ENCODE measurements at regions not wholly inside any gene's neighbourhood (a gene's known extent, or its start where the extent isn't known, plus 50 kb on each side); places are given as distances from the start of the nearest gene placed in this dataset.

GRCh38 chr7:35516498-35516897 lies 178.4 kb downstream of the HERPUD2 start:
- intact Hi-C loops (cut with micrococcal nuclease), result no loop called here
- POLR2A ChIA-PET, result no interaction called here
- H3K9me3 Mint-ChIP-seq (ENCODE audit: unreplicated experiment), result no peaks in the 10 kb centered on the region
- TF ChIP-seq CTCF (IDR thresholded peaks at IDR 0.05; ENCODE audit: unreplicated experiment), result no peak
- no peaks in the 10 kb centered on the region for H3K4me1 Mint-ChIP-seq (ENCODE audit: insufficient read depth, unreplicated experiment)
- H3K36me3 Mint-ChIP-seq (ENCODE audit: insufficient read depth, unreplicated experiment), result no peaks in the 10 kb centered on the region
- no TSS peak for BruUV-seq (replicated peaks)
- H3K27ac Mint-ChIP-seq (ENCODE audit: low read depth, unreplicated experiment), result no peak overlapping the region
- peaks cover 52% of the 10 kb centered on the region for H3K27me3 Mint-ChIP-seq (ENCODE audit: insufficient read depth, unreplicated experiment)
- no peak for DNase-seq (ENCODE audit: unreplicated experiment)
- H3K4me3 Mint-ChIP-seq (ENCODE audit: unreplicated experiment), result no peak overlapping the region
- CTCF ChIA-PET, result interaction anchor here (0.7 to 1.3 kb wide), 4 partner anchors 11 to 107 kb away, joined by 3 to 4 read pairs (median 4); no protein-coding TSS in a partner anchor

- Mint-ChIP-seq H3K4me1 (ENCODE audit: insufficient read depth, unreplicated experiment) (no peaks in the 10 kb centered on the region), H3K9me3 (ENCODE audit: unreplicated experiment) (no peaks in the 10 kb centered on the region), H3K27me3 (ENCODE audit: insufficient read depth, unreplicated experiment) (peaks cover 50% of the 10 kb centered on the region), H3K27ac (ENCODE audit: low read depth, unreplicated experiment) (no peak overlapping the region), H3K36me3 (ENCODE audit: insufficient read depth, unreplicated experiment) (no peaks in the 10 kb centered on the region), H3K4me3 (ENCODE audit: unreplicated experiment) (no peak overlapping the region)
- no peak for TF ChIP-seq CTCF (IDR thresholded peaks at IDR 0.05; ENCODE audit: unreplicated experiment)
- BruUV-seq (replicated peaks), result no TSS peak
- ChIA-PET CTCF (interaction anchor here (1.6 kb wide), 1 partner anchor 89 kb away, joined by 3 read pairs; no protein-coding TSS in a partner anchor), POLR2A (no interaction called here)
- DNase-seq (ENCODE audit: unreplicated experiment), result no peak
- intact Hi-C loops (cut with micrococcal nuclease), result no loop called here
Measured at GRCh38 chr7:35513828-35514227, 181.1 kb downstream of the HERPUD2 start.

GRCh38 chr7:35513195-35513594 lies 181.7 kb downstream of the HERPUD2 start:
- Mint-ChIP-seq H3K27me3 (ENCODE audit: insufficient read depth, unreplicated experiment) (peaks cover 43% of the 10 kb centered on the region), H3K4me1 (ENCODE audit: insufficient read depth, unreplicated experiment) (no peaks in the 10 kb centered on the region), H3K36me3 (ENCODE audit: insufficient read depth, unreplicated experiment) (no peaks in the 10 kb centered on the region), H3K4me3 (ENCODE audit: unreplicated experiment) (no peak overlapping the region), H3K27ac (ENCODE audit: low read depth, unreplicated experiment) (no peak overlapping the region), H3K9me3 (ENCODE audit: unreplicated experiment) (no peaks in the 10 kb centered on the region)
- ChIA-PET CTCF (interaction anchor here (0.7 to 1.8 kb wide), 3 partner anchors 25 to 292 kb away, joined by 3 to 5 read pairs (median 3); no protein-coding TSS in a partner anchor), POLR2A (no interaction called here)
- DNase-seq (ENCODE audit: unreplicated experiment), result no peak
- intact Hi-C loops (cut with micrococcal nuclease), result no loop called here
- BruUV-seq (replicated peaks), result no TSS peak
- TF ChIP-seq CTCF (IDR thresholded peaks at IDR 0.05; ENCODE audit: unreplicated experiment), result no peak

DNA sequence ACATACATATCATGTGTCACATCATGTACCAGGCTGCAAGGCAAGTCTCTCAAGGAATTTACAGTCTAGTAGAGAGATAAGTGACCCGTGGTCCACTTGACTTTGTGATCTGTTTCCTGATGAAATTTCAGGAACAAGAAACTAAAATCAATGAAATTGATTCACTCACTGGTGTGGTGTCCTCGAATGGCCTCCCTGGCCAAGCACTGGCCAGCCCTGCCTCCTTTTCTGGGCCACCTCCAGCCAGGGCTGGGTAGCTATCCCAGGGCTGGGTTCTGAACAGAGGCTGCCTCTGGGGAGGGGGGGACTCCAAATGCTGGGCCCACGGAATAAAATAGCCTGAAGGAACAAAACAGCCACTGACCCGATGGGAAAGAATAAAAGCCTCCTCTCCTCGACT lies 182.2 kb downstream of the HERPUD2 start:
- H3K4me1 Mint-ChIP-seq (ENCODE audit: insufficient read depth, unreplicated experiment), result no peaks in the 10 kb centered on the region
- H3K27ac Mint-ChIP-seq (ENCODE audit: low read depth, unreplicated experiment), result no peak overlapping the region
- no TSS peak for BruUV-seq (replicated peaks)
- no peaks in the 10 kb centered on the region for H3K36me3 Mint-ChIP-seq (ENCODE audit: insufficient read depth, unreplicated experiment)
- intact Hi-C loops (cut with micrococcal nuclease), result no loop called here
- ChIA-PET POLR2A (no interaction called here), CTCF (interaction anchor here (0.7 to 3.4 kb wide), 3 partner anchors 8 to 292 kb away, joined by 3 to 22 read pairs (median 5); no protein-coding TSS in a partner anchor)
- no peaks in the 10 kb centered on the region for H3K9me3 Mint-ChIP-seq (ENCODE audit: unreplicated experiment)
- TF ChIP-seq CTCF (IDR thresholded peaks at IDR 0.05; ENCODE audit: unreplicated experiment), result no peak
- H3K4me3 Mint-ChIP-seq (ENCODE audit: unreplicated experiment), result no peak overlapping the region
- DNase-seq (ENCODE audit: unreplicated experiment), result no peak
- peaks cover 38% of the 10 kb centered on the region for H3K27me3 Mint-ChIP-seq (ENCODE audit: insufficient read depth, unreplicated experiment)
